Astrocyte of the cerebellum (primary cell): ENCODE measurements at regions not wholly inside any gene's neighbourhood (a gene's known extent, or its start where the extent isn't known, plus 50 kb on each side); places are given as distances from the start of the nearest gene placed in this dataset.
"Not testable (repeated sequence)": the region's sequence is repeated elsewhere in the genome, so short reads cannot be mapped to it uniquely, and the experiment has no call there.

Experiments used
- DNase-seq: peaks from one replicate; pipeline ENCODE4 v3.0.0-alpha.2; 2011; ENCODE audit warnings: low read depth
- H3K4me3 ChIP-seq: 2 replicates; pipeline ENCODE4 v1.5.1; 2011; ENCODE audit warnings: mild to moderate bottlenecking, low read depth, low read length, moderate library complexity
- in situ Hi-C: cut with HindIII; loops from 2 replicates; pipeline ENCODE4 v1.10.0; 2017; ENCODE audit warnings: low sequenced_read_pairs
- TF ChIP-seq, protein P1 (sequence below): IDR thresholded peaks from 2 replicates; pipeline ENCODE4 v1.5.1; 2012; ENCODE audit warnings: low read length, low read depth, moderate library complexity, mild to moderate bottlenecking; ENCODE audit errors: missing control alignments

DNA sequence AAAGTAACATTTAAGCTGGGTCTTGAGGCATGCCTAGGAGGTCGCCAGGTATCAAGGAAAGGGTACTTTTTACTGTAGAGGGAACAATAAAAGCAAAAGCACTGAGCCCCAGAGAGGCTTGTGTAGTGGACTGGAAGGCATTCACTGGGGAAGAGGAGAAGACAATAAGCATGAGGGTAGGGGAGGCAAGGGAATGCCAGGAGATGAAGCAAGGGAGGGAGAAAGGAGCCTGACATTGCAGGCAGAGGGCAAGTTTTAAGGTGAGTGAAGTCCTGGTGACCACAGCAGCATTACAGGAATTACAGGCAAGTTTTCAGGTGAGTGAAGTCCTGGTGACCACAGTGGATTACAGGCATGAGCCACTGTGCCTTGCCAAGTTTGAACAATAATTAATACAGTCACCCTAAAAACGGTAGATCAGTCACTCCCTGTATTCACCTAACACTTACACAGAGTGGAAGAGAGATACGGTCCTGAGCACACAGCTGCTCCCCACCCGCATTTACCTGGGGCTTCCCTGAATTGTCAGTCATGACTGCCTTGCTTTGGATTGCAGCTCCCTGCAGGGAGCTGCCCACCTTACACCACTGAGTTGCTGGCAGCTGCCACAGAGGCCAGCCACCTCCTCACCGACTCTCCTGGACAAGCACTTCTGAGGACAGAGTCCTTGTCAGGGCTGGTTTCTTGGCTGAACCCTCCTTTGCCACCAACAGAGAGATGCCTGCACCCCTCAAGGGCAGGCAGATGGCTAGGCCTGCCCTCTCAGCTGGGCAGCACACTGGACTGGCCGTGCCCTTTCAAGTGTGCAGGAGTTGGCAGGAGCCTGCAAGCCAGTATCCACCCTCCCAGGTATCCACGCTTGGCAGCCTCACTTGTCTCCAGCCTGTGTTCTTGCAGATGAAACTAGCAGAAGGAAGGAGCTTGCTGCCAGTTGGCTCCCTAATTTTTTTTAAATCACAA, 59.0 kb upstream of the KCNK12 start:
- DNase-seq: no peak
- H3K4me3 ChIP-seq: no peak overlapping the region
- TF ChIP-seq, protein P1, sequence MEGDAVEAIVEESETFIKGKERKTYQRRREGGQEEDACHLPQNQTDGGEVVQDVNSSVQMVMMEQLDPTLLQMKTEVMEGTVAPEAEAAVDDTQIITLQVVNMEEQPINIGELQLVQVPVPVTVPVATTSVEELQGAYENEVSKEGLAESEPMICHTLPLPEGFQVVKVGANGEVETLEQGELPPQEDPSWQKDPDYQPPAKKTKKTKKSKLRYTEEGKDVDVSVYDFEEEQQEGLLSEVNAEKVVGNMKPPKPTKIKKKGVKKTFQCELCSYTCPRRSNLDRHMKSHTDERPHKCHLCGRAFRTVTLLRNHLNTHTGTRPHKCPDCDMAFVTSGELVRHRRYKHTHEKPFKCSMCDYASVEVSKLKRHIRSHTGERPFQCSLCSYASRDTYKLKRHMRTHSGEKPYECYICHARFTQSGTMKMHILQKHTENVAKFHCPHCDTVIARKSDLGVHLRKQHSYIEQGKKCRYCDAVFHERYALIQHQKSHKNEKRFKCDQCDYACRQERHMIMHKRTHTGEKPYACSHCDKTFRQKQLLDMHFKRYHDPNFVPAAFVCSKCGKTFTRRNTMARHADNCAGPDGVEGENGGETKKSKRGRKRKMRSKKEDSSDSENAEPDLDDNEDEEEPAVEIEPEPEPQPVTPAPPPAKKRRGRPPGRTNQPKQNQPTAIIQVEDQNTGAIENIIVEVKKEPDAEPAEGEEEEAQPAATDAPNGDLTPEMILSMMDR: no peak
- in situ Hi-C loops: no loop called here

DNA sequence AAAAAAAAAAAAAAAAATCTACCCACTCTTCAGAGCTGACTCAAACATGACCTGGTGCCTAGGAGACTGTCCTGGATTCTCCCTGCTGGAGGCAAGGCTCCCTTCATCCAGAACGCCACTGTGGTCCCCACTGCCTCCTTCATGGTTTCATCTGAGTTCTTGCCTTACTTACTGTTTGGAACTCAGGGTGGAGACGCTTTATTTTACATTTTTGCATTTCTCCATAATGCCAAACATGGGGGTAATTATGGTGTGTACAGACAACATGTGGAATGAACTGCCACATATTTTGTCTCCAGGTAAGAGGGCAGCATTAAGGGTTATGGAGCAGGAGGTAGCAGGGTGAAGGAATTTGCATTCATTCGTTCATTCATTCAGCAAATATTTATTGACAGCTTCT, 58.1 kb upstream of the KCNK12 start:
- no peak overlapping the region for H3K4me3 ChIP-seq
- in situ Hi-C loops: no loop called here
- TF ChIP-seq, protein P1: no peak
- no peak for DNase-seq

DNA sequence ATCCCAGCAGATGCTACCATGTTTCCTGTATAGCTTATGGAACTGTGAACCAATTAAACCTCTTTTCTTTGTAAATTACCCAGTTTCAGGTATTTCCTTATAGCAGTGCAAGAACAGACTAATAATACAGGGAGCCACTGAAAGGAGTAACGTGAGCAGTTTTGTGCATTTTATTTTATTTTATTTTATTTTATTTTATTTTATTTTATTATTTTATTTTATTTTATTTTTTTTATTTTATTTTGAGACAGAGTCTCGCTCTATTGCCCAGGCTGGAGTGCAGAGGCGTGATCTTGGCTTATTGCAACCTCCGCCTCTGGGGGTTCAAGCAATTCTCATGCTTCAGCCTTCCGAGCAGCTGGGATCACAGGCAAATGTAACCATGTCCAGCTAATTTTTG, 55.9 kb upstream of the KCNK12 start:
- TF ChIP-seq, protein P1: no peak
- DNase-seq: no peak
- in situ Hi-C loops: no loop called here
- no peak overlapping the region for H3K4me3 ChIP-seq

DNA sequence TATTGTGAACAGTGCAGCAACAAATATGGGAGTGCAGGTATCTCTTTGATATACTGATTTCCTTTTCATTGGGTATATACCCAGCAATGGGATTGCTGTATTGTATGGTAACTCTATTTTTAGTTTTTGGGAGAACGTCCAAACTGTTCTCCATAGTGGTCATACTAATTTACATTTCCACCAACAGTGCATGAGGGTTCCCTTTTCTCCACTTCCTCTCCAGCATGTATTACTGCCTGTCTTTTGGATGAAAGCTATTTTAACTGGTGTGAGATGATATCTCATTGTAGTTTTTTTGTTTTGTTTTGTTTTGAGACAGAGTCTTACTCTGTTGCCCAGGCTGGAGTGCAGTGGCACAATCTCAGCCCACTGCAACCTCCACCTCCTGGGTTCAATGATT, 52.4 kb upstream of the KCNK12 start:
- in situ Hi-C loops, DNase-seq, H3K4me3 ChIP-seq: not testable (repeated sequence)

DNA sequence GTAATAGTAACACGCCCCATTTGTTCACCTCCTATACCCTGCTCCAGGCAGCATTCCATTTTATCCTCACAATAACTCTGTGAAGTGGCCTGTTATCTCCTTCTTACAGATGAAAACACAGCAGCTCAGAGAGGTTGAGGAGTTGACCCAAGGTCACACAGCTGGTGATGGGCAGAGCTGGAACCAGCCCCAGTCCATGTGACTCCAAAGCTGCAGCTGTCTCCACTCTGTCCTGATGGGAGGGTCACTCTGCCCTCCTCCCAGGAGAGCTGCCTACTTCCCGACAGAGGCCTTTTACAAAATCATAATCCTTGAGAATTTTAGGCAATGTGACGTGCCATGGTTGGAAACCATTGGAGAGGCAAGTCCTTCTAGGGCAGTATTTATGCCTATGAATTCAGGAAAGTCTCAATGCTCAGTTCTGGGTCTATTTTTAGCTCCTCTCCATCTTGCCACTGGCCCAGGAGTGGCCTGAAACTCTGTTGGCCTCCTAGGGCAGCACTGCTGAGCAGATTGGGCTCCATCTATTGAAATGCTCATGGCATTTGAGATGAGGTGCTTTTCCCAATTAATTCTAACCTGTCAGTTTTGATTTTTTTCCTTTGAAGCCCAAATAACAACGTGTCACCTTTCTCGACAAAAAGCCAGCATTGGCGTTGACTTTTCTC, 50.1 kb upstream of the KCNK12 start:
- in situ Hi-C loops: no loop called here

More for the DNA sequence above, 50.1 kb upstream of the KCNK12 start:
- H3K4me3 ChIP-seq: no peak overlapping the region
- no peak for DNase-seq
- TF ChIP-seq, protein P1: no peak
